A549 (cell line): ENCODE measurements at regions not wholly inside any gene's neighbourhood (a gene's known extent, or its start where the extent isn't known, plus 50 kb on each side); places are given as distances from the start of the nearest gene placed in this dataset.

Experiments used
- REST ChIP-seq: fragments of 200-600 bp; sonication (generic); IDR thresholded peaks from 2 replicates; pipeline ENCODE4 v1.6.1; 2016; ENCODE audit warnings: antibody characterized with exemption, mild to moderate bottlenecking, moderate library complexity
- RFX5 ChIP-seq: fragments of 450-650 bp; IDR thresholded peaks from 2 replicates; pipeline ENCODE4 v1.7.1; 2014; ENCODE audit warnings: antibody characterized with exemption, mild to moderate bottlenecking, moderate library complexity

- TF ChIP-seq REST (no peak), RFX5 (no peak)
Measured at GRCh38 chr12:131586269-131586668, 124.6 kb upstream of the SFSWAP start.
